Ovary (tissue), 3 donors: ENCODE measurements at regions not wholly inside any gene's neighbourhood (a gene's known extent, or its start where the extent isn't known, plus 50 kb on each side); places are given as distances from the start of the nearest gene placed in this dataset.

Source experiments
- CTCF ChIP-seq, 3 donors: fragments of 450-650 bp in 2 of 3; fragments of 200-600 bp in 1 of 3; IDR thresholded peaks; one replicate each; pipeline versions ENCODE4 v1.5.1 to v1.8.0; 2016 to 2022; ENCODE audit warnings: antibody characterized with exemption in 3 of 3, mild to moderate bottlenecking in 1 of 3
- POLR2A ChIP-seq: fragments of 450-650 bp; IDR thresholded peaks from one replicate; pipeline ENCODE4 v1.6.1; 2017; ENCODE audit warnings: antibody characterized with exemption, mild to moderate bottlenecking, moderate library complexity
- donor health status: DM: no; HTN: no; CAD: no.

GRCh38 chr10:44064987-44065787 is 319.7 kb downstream of the CXCL12 start:
- TF ChIP-seq CTCF (IDR thresholded peaks at IDR 0.05): no peak
- TF ChIP-seq POLR2A: no peak
